T-helper 17 cell (primary cell): ENCODE measurements at regions not wholly inside any gene's neighbourhood (a gene's known extent, or its start where the extent isn't known, plus 50 kb on each side); places are given as distances from the start of the nearest gene placed in this dataset.

Source experiments
- ATAC-seq: fragments of 150-1000 bp; cut with Tn5 transposase; 2 replicates; pipeline ENCODE4 v1.10.0; 2021; ENCODE audit warnings: mild to moderate bottlenecking, moderate library complexity
- DNase-seq, 3 donors: peaks; one replicate each; pipeline versions ENCODE4 v3.0.0 to v3.0.0-alpha.2; 2020 to 2021
- H3K9me3 ChIP-seq: one replicate; pipeline ENCODE4 v1.7.0; 2013; ENCODE audit warnings: low read length, mild to moderate bottlenecking; ENCODE audit not compliant: control insufficient read depth, poor library complexity, severe bottlenecking
- H3K27ac Mint-ChIP-seq: one replicate; pipeline ENCODE4 v1.8.0; 2022; ENCODE audit warnings: mild to moderate bottlenecking, moderate library complexity, mixed read lengths
- H3K27me3 Mint-ChIP-seq: one replicate; pipeline ENCODE4 v1.8.0; 2022; ENCODE audit warnings: mixed read lengths
- H3K36me3 Mint-ChIP-seq: one replicate; pipeline ENCODE4 v1.8.0; 2022; ENCODE audit warnings: low read depth, mixed read lengths
- H3K4me1 Mint-ChIP-seq: one replicate; pipeline ENCODE4 v1.8.0; 2022; ENCODE audit warnings: mild to moderate bottlenecking, mixed read lengths
- H3K4me3 Mint-ChIP-seq: one replicate; pipeline ENCODE4 v1.8.0; 2022; ENCODE audit warnings: mild to moderate bottlenecking, moderate library complexity, mixed read lengths

DNA sequence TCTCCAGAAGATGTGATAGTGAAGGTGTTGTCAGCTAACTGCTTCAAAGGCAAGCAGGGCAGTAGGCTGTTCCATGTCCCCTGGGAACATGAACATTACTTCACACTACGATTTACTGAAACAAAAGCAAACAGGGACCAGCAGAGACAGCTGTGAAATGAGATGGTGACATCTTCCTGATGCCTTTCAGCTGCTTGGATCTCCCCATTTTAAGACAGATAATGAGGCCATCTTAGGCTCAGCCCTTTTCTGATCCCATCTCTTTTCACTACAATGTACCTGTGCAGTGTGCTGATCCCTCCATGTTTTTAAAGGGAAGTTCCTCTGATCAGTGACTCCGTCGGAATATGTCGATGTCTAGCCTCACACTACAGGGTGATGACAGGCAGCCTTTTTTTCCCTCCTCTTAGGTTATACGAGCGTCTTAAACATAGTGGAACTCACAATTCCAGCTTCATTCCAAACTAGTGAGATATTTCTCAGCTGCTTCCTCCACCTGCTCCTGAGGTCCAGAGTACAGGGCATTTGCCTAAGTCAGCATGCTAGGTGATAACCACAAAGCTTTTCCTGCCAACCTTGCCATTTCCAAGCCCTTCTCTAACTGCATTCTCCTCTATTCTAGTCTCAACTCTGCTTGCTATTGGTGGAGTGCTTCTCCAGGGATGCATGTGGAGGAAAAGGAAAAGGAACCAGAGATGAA lies 87.6 kb upstream of the EGLN3 start:
- Mint-ChIP-seq H3K4me3 (no peak overlapping the region), H3K27ac (no peak overlapping the region), H3K27me3 (no peaks in the 10 kb centered on the region), H3K36me3 (no peaks in the 10 kb centered on the region), H3K4me1 (peaks cover 23% of the 10 kb centered on the region)
- no peak for DNase-seq
- H3K9me3 ChIP-seq: no peaks in the 10 kb centered on the region
- no peak for ATAC-seq

- H3K9me3 ChIP-seq: no peaks in the 10 kb centered on the region
- Mint-ChIP-seq H3K27me3 (no peaks in the 10 kb centered on the region), H3K4me1 (peaks cover 10% of the 10 kb centered on the region), H3K36me3 (peaks cover 4% of the 10 kb centered on the region), H3K4me3 (no peak overlapping the region), H3K27ac (no peak overlapping the region)
- no peak for ATAC-seq
- no peak for DNase-seq
Observed at GRCh38 chr14:34036319-34036766, 85.5 kb upstream of the EGLN3 start.

DNA sequence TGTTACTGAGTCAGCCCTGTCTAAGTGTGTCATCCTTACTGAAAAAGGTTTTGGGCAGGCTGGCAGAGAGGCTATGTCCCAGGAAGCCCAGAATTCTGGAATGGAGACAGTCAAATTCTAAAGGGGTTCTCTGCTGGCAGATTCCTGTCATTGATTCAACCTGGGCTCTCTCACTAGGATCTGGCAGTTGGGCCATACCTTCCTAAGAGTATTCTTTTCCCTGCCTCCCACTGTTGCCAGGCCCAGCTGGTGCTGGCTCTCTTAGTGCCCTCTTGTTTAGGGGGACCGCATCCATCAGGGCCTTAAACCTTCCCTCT lies 85.0 kb upstream of the EGLN3 start:
- no peaks in the 10 kb centered on the region for H3K9me3 ChIP-seq
- Mint-ChIP-seq H3K4me3 (no peak overlapping the region), H3K36me3 (peaks cover 4% of the 10 kb centered on the region), H3K27ac (no peak overlapping the region), H3K4me1 (peaks cover 7% of the 10 kb centered on the region), H3K27me3 (no peaks in the 10 kb centered on the region)
- DNase-seq (no peak), ATAC-seq (no peak)

DNA sequence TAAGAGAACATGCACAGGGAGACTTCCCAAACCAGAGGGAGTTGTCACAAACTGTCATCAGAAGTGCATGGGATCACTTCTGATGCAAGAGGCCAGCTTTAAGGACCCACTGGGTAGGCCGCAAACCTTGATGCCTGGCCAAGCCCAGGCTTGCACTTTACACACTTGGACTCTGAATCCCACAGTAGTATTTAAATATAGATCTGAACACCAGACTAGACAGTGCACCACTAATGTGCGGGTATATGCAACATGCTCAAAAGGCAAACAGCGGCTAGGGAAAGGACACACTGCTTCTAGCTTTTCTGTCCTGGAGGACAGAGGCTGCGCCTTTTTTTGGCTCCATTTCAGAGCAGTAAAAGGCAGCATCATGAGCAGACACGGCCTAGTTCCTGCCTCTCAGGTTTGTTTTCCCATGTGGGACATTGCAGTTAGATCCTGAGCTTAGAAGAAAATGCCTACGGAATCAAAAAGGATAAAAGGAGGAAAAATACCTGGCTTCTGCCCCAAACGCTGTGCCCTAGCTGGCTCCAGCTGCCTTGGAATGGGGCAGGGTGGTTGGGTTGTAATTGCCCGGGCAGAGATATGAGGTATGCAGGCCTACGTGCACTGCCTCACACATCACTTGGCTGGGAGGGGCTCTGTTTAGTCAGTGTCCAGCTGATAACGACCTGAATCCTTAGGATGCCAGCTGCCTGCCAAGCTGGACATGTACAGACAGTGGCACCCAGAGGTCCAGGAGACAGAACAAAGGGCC lies 84.5 kb upstream of the EGLN3 start:
- ATAC-seq: no peak
- Mint-ChIP-seq H3K4me1 (peaks cover 4% of the 10 kb centered on the region), H3K27me3 (no peaks in the 10 kb centered on the region), H3K36me3 (peaks cover 4% of the 10 kb centered on the region), H3K27ac (no peak overlapping the region), H3K4me3 (no peak overlapping the region)
- no peak for DNase-seq
- no peaks in the 10 kb centered on the region for H3K9me3 ChIP-seq

GRCh38 chr14:34034447-34035176 lies 83.7 kb upstream of the EGLN3 start:
- Mint-ChIP-seq H3K36me3 (peaks cover 4% of the 10 kb centered on the region), H3K4me1 (peaks cover 4% of the 10 kb centered on the region)

GRCh38 chr14:34032720-34033119 lies 81.8 kb upstream of the EGLN3 start:
- Mint-ChIP-seq H3K27ac (no peak overlapping the region), H3K4me3 (no peak overlapping the region), H3K27me3 (no peaks in the 10 kb centered on the region), H3K4me1 (peaks cover 5% of the 10 kb centered on the region), H3K36me3 (peaks cover 4% of the 10 kb centered on the region)
- H3K9me3 ChIP-seq: no peaks in the 10 kb centered on the region
- ATAC-seq (no peak), DNase-seq (no peak)

More at GRCh38 chr14:34034447-34035176, 83.7 kb upstream of the EGLN3 start:
- ATAC-seq: no peak
- no peaks in the 10 kb centered on the region for H3K27me3 Mint-ChIP-seq
- H3K4me3 Mint-ChIP-seq: no peak overlapping the region
- no peak for DNase-seq
- H3K27ac Mint-ChIP-seq: no peak overlapping the region
- H3K9me3 ChIP-seq: no peaks in the 10 kb centered on the region

DNA sequence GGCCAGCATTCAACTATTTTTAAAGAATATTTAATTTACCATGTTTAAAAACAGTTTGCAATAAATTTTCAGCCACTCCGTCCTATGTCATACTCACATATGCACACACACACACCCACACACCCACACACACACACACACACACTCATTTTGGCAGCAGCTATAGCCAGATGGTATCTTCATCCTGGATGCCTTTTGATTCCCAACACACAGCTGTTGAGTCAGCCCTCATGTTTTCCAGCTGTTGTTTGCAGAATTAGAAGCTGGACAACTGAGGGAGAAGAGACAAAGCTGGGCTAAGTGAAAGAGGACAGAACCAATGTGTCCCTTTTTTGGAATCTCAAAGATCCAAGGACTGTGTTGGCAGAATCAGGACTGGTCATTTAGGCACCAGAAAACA lies 80.0 kb upstream of the EGLN3 start:
- no peak for ATAC-seq
- no peak for DNase-seq
- H3K4me3 Mint-ChIP-seq: no peak overlapping the region
- no peak overlapping the region for H3K27ac Mint-ChIP-seq
- H3K27me3 Mint-ChIP-seq: no peaks in the 10 kb centered on the region
- H3K4me1 Mint-ChIP-seq: peaks cover 5% of the 10 kb centered on the region
- H3K36me3 Mint-ChIP-seq: peaks cover 4% of the 10 kb centered on the region
- no peaks in the 10 kb centered on the region for H3K9me3 ChIP-seq

DNA sequence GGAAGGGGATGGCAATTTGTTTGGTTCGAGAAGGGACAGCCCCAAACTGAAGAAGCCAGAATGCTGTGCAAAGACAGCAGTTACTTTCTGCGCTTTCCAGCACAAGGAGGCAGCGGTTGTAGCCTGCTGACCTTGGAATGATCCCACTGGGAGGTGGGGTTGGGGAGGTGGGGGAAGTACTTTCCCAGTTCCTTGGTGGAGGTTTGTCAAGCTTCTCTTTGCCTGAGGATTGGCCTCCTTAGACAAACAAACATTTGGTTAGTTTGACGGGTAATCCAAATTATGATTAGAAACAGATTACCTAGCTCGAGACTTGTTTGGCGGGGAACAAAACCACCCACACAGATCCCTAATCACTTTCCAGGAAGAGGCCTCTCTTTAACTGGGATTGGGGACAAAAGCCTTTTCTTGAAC lies 79.1 kb upstream of the EGLN3 start:
- H3K4me3 Mint-ChIP-seq: no peak overlapping the region
- H3K9me3 ChIP-seq: no peaks in the 10 kb centered on the region
- H3K36me3 Mint-ChIP-seq: peaks cover 4% of the 10 kb centered on the region
- DNase-seq: no peak
- H3K27ac Mint-ChIP-seq: no peak overlapping the region
- peaks cover 5% of the 10 kb centered on the region for H3K4me1 Mint-ChIP-seq
- no peak for ATAC-seq
- H3K27me3 Mint-ChIP-seq: no peaks in the 10 kb centered on the region

GRCh38 chr14:34027990-34028495 lies 77.2 kb upstream of the EGLN3 start:
- ATAC-seq (no peak), DNase-seq (no peak)
- Mint-ChIP-seq H3K27ac (no peak overlapping the region), H3K27me3 (no peaks in the 10 kb centered on the region), H3K36me3 (peaks cover 4% of the 10 kb centered on the region), H3K4me1 (peaks cover 8% of the 10 kb centered on the region), H3K4me3 (no peak overlapping the region)
- no peaks in the 10 kb centered on the region for H3K9me3 ChIP-seq

- H3K36me3 Mint-ChIP-seq: peaks cover 4% of the 10 kb centered on the region
- no peak overlapping the region for H3K4me3 Mint-ChIP-seq
- DNase-seq (no peak), ATAC-seq (no peak)
- H3K27ac Mint-ChIP-seq: peak overlapping the region; percentile 32
- peaks cover 8% of the 10 kb centered on the region for H3K4me1 Mint-ChIP-seq
- no peaks in the 10 kb centered on the region for H3K9me3 ChIP-seq
- H3K27me3 Mint-ChIP-seq: no peaks in the 10 kb centered on the region
Observed at GRCh38 chr14:34027130-34027989, 76.5 kb upstream of the EGLN3 start.

DNA sequence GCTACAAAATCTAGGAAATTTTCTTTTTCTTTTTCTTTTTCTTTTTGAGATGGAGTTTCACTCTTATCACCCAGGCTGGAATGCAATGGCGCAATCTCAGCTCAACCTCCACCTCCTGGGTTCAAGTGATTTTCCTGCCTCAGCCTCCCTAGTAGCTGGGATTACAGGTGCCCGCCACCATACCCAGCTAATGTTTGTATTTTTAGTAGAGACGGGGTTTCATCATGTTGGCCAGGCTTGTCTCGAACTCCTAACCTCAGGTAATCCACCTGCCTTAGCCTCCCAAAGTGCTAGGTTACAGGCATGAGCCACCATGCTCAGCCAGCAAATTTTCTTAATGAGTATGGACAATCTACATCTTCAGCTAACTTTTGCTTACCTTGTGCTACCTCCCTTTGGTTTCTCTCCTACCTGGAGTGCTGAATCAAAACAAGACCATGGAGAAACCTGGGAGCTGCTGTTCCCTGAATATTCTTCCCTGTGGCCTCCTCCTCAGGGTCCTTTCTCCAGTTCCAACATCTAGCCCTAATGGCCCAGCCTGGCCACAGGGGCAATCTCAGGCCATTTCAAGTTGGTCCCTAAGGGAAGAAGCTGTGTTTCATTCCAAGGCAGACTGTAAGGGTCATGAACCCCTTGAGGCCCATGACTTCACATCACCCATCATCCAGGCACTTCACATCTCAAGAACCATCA lies 74.6 kb upstream of the EGLN3 start:
- ATAC-seq (no peak), DNase-seq (no peak)
- no peak overlapping the region for H3K27ac Mint-ChIP-seq
- H3K4me3 Mint-ChIP-seq: no peak overlapping the region
- H3K4me1 Mint-ChIP-seq: peaks cover 11% of the 10 kb centered on the region
- no peaks in the 10 kb centered on the region for H3K36me3 Mint-ChIP-seq
- H3K9me3 ChIP-seq: no peaks in the 10 kb centered on the region
- no peaks in the 10 kb centered on the region for H3K27me3 Mint-ChIP-seq

- no peaks in the 10 kb centered on the region for H3K9me3 ChIP-seq
- peaks cover 11% of the 10 kb centered on the region for H3K4me1 Mint-ChIP-seq
- DNase-seq (no peak), ATAC-seq (no peak)
- no peaks in the 10 kb centered on the region for H3K36me3 Mint-ChIP-seq
- H3K27me3 Mint-ChIP-seq: no peaks in the 10 kb centered on the region
- no peak overlapping the region for H3K27ac Mint-ChIP-seq
- no peak overlapping the region for H3K4me3 Mint-ChIP-seq
Observed at GRCh38 chr14:34024768-34025144, 73.9 kb upstream of the EGLN3 start.
